Midbrain (tissue), 1 donor: ENCODE measurements at regions not wholly inside any gene's neighbourhood (a gene's known extent, or its start where the extent isn't known, plus 50 kb on each side); places are given as distances from the start of the nearest gene placed in this dataset.
A peak's percentile ranks its signal among the peaks of the same experiment; 100 is the strongest.
"Not testable (repeated sequence)": the region's sequence is repeated elsewhere in the genome, so short reads cannot be mapped to it uniquely, and the experiment has no call there.

Source experiments
- DNase-seq: peaks from one replicate; lab custom pipeline; 2025; lab: John Stamatoyannopoulos, UW

DNA sequence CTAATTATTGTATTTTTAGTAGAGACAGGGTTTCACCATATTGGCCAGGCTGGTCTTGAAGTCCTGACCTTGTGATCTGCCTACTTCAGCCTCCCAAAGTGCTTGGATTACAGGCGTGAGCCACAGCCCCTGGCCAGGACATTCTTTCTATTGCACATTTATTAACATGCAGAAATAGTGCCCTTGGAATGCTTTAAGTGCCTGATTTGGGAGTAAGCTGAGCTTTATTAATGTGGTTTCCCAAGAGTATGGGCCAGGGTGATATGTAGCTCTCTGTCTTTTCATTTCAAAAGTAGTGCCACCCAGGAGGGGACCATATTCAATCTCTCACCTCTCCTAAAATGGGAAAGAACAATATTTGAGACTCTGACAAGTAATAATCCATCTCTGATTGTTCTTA is 970.7 kb downstream of the KCNMA1 start:
- DNase-seq = no peak

DNA sequence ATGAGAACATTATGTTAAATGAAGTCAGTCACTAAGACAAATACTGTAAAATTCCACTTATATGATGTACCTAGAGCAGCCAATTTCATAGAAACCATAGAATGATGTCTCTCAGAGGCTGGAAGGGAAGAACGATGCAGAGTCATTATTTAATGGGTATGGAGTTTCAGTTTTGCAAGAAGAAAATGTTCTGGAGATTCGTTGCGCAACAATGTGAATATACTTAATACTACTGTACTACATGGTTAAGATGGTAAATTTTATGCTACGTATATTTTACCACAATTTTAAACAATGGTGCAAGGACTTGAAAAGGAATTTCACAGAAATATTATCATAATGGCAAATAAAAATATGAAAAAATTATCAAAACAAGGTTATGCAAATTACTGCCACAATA is 972.6 kb downstream of the KCNMA1 start:
- DNase-seq = no peak

- DNase-seq = no peak
Measured at GRCh38 chr10:76657337-76658012, 980.1 kb downstream of the KCNMA1 start.

DNA sequence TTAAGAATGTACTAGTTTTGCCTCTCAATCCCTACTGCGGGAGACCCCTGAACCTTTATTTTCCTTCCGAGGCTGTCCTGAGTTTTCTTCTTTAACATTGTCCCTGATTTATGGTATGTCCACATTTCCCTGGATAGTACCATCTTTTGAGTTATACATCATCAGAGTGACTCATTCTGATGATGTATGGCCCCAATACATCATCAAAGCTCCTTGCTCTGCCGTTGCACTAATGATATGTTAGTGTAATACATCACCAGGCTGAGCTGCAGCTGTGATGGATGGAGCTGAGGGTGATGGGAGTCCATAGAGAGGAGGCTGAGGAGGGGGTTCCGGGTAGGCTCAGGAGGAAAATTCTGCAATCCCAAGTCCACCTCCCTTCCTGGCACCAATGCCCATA is 986.5 kb downstream of the KCNMA1 start:
- DNase-seq = no peak

DNA sequence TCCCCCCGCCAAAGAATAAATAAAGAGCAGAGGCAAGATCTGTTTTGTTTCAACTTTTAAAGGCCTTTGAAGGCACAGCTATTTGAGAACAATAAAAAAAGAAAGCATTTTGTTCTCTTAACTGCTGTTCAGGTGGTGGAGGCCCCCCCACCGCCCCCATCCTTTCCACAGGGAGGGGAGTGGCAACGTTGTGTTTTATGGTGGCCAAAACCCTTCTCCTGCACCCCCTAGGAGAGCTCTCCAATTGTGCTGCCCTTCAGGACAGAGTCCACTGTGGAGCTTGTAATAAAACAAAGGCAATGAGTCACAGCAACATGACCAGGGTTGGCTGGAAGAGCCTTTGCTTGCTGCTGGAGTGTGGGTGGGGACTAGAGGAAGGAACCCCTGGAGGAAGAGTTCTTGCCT is 987.9 kb downstream of the KCNMA1 start:
- DNase-seq = no peak

DNA sequence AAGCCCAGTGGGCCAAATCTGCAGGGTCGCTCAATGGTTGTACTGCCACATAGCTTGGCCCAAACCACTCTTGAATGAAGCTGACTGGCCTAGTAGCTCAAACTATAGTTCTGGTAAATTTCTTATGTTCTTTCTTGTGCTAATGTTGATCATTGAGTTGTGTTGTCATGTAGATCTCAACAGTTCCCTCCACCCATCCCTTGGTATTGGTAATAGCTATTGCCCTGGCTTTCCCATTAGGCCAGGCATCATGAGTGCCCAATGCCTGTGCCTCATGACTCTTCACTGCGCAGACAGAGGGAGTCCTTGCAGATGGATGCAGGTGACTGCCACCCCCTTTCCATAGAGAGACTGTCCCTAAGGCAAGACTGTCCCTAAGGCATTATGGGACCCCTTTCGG is 988.4 kb downstream of the KCNMA1 start:
- no peak for DNase-seq

DNA sequence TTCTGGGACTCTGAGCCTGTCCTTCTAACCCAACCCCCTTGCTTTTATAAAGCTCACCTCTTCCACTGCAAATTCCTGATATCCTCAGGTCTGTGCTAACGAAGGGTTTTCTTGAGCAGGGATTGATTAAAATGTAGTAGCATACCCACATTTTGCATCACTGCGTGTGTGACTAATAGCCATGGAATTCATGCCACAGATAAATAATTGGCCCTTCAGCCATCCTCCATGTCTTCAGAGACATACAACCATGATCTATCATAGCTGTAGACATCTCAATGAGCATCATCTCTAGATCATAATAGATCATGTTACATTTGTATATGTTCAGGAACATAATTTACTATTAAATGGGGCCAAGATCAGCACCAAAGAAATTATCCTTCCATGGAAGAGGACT is 990.3 kb downstream of the KCNMA1 start:
- no peak for DNase-seq

DNA sequence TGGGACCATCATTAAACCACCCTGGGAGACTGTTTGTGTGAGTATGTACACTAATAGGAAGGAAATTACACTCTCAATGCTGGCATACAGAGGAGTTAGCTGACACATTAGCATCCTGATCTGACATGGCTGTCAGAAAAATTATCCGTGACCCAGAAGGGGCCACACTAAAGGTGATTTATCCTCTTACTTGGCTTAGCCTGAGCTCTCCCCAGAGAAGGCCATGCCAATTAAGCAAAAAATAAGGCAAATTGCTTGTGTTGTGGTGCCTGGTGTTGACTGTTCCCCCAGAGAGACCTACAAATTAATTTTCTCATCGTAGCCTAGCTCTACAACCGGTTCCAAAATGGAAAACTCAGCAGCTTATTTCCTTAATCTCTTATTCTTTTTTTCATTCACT is 992.3 kb downstream of the KCNMA1 start:
- DNase-seq = no peak

- DNase-seq = no peak
Measured at GRCh38 chr10:76644476-76644875, 993.1 kb downstream of the KCNMA1 start.

- peak; percentile 11 for DNase-seq
Measured at GRCh38 chr10:76643511-76643911, 994.1 kb downstream of the KCNMA1 start.

GRCh38 chr10:76642358-76642757 is 995.2 kb downstream of the KCNMA1 start:
- no peak for DNase-seq

GRCh38 chr10:76641215-76641614 is 996.4 kb downstream of the KCNMA1 start:
- no peak for DNase-seq

GRCh38 chr10:76640806-76641205 is 996.8 kb downstream of the KCNMA1 start:
- no peak for DNase-seq

DNA sequence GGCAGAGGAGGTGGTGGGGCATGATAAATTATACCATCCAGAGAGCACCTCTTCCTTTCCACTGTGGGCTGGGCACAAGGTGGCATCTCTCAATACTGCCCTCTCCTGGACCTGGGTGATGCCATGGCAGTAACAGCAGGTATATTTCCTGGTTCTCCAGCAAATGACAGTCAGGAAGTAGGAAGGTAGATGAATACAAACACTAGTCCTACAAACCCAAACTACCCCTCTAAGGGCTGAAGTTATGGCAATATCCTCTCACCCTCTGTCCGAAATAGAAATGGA is 1004.9 kb downstream of the KCNMA1 start:
- DNase-seq = peak; percentile 10

GRCh38 chr10:76631884-76632766 is 1005.5 kb downstream of the KCNMA1 start:
- DNase-seq = no peak

- DNase-seq = no peak
Measured at GRCh38 chr10:76631036-76631670, 1006.5 kb downstream of the KCNMA1 start.

DNA sequence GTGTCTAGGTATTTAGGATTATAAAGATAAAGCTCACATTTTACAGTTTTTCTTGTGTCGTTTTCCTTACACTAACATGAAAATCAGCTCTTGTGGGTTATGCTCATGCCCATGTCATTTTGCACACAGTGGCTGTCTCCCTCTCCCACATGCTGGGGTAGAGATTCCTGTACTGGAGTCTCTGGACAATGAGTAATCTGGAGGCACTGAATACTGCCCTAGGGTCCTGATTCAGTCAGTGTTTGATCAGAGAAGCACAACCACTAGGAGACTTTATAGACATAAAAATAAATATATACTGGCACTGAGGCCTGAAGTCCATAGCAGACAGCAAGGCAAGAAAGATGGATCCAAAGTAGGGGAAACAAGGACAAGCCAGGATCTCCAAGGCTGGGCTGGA is 1008.8 kb downstream of the KCNMA1 start:
- no peak for DNase-seq

DNA sequence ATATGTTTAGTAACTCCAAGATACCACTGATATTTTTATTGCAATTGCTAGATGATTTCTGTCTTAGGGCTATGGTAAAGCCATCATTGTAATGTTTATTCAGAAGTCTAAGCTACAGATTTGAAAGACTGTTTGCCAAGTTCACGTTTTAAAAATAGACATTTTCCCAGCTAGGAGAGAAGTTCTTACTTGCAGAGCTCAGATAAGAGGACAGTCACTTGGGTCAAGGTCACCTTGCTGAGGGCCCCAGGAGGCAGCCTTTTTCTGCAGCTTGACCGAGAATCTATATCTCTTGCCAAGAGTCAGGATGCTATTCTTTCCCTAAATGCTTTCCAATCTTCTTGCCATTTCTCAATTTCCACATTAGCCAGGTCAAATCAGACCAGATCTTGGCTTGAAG is 1011.2 kb downstream of the KCNMA1 start:
- DNase-seq = no peak

GRCh38 chr10:76624470-76624869 is 1013.1 kb downstream of the KCNMA1 start:
- no peak for DNase-seq

DNA sequence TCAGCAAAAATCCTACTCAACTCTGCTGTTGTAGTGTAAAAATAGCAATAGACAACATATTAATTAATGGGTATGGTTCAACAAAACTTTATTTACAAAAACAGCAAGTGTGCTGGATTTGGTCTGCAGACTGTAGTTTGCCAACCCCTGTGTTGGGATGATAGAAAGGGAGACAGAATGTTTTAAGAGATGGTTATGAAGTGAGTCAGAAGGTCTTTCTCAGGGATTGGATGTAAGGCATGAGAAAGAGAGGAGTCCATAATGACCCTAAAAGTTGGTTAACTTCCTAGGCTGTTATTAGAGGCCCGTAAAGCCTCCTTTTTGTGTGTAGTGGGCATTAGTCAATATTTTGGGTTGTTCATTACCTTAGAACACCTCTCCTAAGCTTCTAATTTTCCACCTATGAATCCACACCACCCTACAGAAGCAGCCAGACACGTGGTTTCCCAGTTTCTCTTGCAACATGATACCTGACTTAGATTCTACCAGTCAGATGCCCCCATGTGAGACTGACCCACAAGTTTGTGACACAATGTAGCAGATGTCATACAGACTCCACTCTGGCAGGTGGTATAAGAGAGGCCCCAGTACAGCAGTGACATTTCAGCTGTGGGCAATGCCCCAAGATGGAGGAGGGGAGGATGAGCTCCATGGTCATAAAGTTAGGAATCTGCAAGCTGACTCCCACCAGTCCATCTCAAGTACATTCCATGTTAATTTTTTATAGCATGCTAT is 1015.6 kb downstream of the KCNMA1 start:
- DNase-seq = no peak

GRCh38 chr10:76618641-76619040 is 1019.0 kb downstream of the KCNMA1 start:
- no peak for DNase-seq

DNA sequence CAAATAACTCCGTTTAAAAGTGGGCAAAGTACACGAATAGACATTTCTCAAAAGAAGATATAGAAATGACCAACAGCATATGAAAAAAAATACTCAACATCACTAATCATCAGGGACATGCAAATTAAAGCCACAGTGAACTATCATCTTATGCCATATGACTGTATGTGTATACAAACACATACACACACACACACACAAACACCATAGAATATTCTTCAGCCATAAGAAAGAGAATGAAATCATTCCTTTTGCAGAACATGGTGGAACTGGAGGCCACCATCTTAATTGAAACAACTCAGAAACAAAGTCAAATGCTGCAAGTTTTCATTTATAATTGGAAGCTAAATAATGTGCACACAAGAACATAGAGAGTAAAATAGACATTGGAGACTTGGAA is 1019.4 kb downstream of the KCNMA1 start:
- DNase-seq = no peak

GRCh38 chr10:76616666-76617065 is 1020.9 kb downstream of the KCNMA1 start:
- not testable (repeated sequence) for DNase-seq
